ENCODE measurements at regions not wholly inside any gene's neighbourhood (a gene's known extent, or its start where the extent isn't known, plus 50 kb on each side); places are given as distances from the start of the nearest gene placed in this dataset.

DNA sequence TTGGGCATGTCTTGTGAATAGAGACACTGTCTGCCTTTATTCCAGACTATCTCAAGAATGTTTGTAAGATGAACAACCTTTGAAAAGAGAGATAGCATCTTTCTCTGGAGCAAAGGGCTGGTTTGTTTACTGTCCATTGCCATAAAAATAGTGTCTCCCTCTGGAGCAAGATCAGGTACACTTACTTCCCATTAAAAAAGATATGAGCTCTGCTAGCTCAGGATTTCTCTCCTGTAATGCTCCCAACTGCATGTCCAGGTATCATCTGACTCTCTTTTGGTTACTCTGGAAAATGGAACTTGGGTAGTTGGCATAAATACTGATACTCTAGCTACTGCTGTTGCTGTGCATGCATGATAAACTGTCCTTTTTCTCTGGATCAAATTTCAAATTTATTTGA, 381.1 kb downstream of the TFEC start:
- no peak for DNase-seq
- Histone ChIP-seq H3K9ac (ENCODE audit: extremely low read depth, low read length, poor library complexity, severe bottlenecking) (no peak overlapping the region), H3K4me3 (ENCODE audit: low read length) (no peak overlapping the region), H3K9me3 (ENCODE audit: control insufficient read depth, low read length) (no peaks in the 10 kb centered on the region), H3K36me3 (ENCODE audit: control insufficient read depth, insufficient read depth, low read length) (no peaks in the 10 kb centered on the region), H3K27ac (ENCODE audit: low read depth, low read length) (no peak overlapping the region), H3K27me3 (ENCODE audit: control insufficient read depth, insufficient read depth, low read length, poor library complexity, severe bottlenecking) (no peaks in the 10 kb centered on the region), H3K4me1 (ENCODE audit: control insufficient read depth, insufficient read depth, low read length) (no peaks in the 10 kb centered on the region)
- H3K9me3 Mint-ChIP-seq: peaks cover 4% of the 10 kb centered on the region
- H3K4me1 Mint-ChIP-seq: no peaks in the 10 kb centered on the region
- H3K36me3 Mint-ChIP-seq (ENCODE audit: low read depth): no peaks in the 10 kb centered on the region
- no peak overlapping the region for H3K27ac Mint-ChIP-seq
- H3K27me3 Mint-ChIP-seq (ENCODE audit: insufficient read depth): no peaks in the 10 kb centered on the region
- H3K4me3 Mint-ChIP-seq: no peak overlapping the region
- TF ChIP-seq, protein P1, sequence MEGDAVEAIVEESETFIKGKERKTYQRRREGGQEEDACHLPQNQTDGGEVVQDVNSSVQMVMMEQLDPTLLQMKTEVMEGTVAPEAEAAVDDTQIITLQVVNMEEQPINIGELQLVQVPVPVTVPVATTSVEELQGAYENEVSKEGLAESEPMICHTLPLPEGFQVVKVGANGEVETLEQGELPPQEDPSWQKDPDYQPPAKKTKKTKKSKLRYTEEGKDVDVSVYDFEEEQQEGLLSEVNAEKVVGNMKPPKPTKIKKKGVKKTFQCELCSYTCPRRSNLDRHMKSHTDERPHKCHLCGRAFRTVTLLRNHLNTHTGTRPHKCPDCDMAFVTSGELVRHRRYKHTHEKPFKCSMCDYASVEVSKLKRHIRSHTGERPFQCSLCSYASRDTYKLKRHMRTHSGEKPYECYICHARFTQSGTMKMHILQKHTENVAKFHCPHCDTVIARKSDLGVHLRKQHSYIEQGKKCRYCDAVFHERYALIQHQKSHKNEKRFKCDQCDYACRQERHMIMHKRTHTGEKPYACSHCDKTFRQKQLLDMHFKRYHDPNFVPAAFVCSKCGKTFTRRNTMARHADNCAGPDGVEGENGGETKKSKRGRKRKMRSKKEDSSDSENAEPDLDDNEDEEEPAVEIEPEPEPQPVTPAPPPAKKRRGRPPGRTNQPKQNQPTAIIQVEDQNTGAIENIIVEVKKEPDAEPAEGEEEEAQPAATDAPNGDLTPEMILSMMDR (conservative IDR thresholded peaks at IDR 0.05): no peak

DNA sequence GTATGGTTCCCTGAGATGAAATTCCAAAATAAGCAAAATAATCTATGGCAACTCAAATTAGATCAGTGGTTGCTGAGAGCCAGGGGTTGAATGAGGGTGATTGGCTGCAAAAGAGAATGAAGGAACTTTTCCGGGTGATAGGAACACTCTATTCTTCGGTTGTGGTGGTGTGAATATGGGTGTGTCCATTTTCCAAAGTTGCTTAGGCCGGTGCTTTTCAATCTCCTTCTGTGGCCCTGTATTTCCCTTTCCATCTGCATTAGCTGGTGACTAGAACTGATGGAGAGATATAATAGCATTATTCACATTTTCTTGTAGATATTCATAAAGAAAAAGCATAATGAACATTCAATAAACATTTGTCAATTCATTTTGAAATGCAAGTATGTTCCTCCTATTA, 382.9 kb downstream of the TFEC start:
- Histone ChIP-seq H3K27me3 (ENCODE audit: control insufficient read depth, insufficient read depth, low read length, poor library complexity, severe bottlenecking) (no peaks in the 10 kb centered on the region), H3K4me1 (ENCODE audit: control insufficient read depth, insufficient read depth, low read length) (no peaks in the 10 kb centered on the region), H3K9me3 (ENCODE audit: control insufficient read depth, low read length) (no peaks in the 10 kb centered on the region), H3K36me3 (ENCODE audit: control insufficient read depth, insufficient read depth, low read length) (no peaks in the 10 kb centered on the region), H3K9ac (ENCODE audit: extremely low read depth, low read length, poor library complexity, severe bottlenecking) (no peak overlapping the region), H3K4me3 (ENCODE audit: low read length) (no peak overlapping the region), H3K27ac (ENCODE audit: low read depth, low read length) (no peak overlapping the region)
- H3K27me3 Mint-ChIP-seq (ENCODE audit: insufficient read depth): no peaks in the 10 kb centered on the region
- DNase-seq: no peak
- H3K4me1 Mint-ChIP-seq: no peaks in the 10 kb centered on the region
- H3K36me3 Mint-ChIP-seq (ENCODE audit: low read depth): no peaks in the 10 kb centered on the region
- peaks cover 4% of the 10 kb centered on the region for H3K9me3 Mint-ChIP-seq
- no peak overlapping the region for H3K27ac Mint-ChIP-seq
- 100% methylated on average over 1 to 2 of the region's 3 CpGs for WGBS, 2 experiments (ENCODE audit: insufficient coverage in 1 of 2, insufficient read length in 1 of 2)
- TF ChIP-seq, protein P1 (conservative IDR thresholded peaks at IDR 0.05): no peak
- H3K4me3 Mint-ChIP-seq: no peak overlapping the region

DNA sequence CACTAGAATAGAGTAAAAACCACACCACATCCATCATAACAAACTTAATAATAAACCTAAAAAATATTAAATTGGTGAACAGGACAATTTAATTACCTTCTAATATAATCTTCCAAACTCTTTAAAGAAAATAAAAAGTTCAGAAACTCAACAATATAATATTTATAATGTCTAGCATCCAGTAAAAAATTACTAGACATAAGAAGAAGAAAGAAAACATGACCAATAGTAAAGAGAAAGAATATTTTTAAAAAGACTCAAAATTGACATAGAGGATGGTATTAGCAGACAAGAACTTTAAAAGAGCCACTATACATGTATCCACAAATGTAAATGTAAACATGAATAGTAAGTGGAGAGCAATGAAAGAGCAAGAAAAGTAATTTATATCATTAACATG, 388.4 kb downstream of the TFEC start:
- H3K4me1 ChIP-seq (ENCODE audit: control insufficient read depth, insufficient read depth, low read length): no peaks in the 10 kb centered on the region
- no peaks in the 10 kb centered on the region for H3K4me1 Mint-ChIP-seq
- H3K36me3 Mint-ChIP-seq (ENCODE audit: low read depth): no peaks in the 10 kb centered on the region
- H3K27me3 Mint-ChIP-seq (ENCODE audit: insufficient read depth): no peaks in the 10 kb centered on the region
- H3K27ac ChIP-seq (ENCODE audit: low read depth, low read length): no peak overlapping the region
- H3K27ac Mint-ChIP-seq: no peak overlapping the region
- H3K27me3 ChIP-seq (ENCODE audit: control insufficient read depth, insufficient read depth, low read length, poor library complexity, severe bottlenecking): no peaks in the 10 kb centered on the region
- no peak overlapping the region for H3K9ac ChIP-seq (ENCODE audit: extremely low read depth, low read length, poor library complexity, severe bottlenecking)
- no peaks in the 10 kb centered on the region for H3K9me3 ChIP-seq (ENCODE audit: control insufficient read depth, low read length)
- no peaks in the 10 kb centered on the region for H3K36me3 ChIP-seq (ENCODE audit: control insufficient read depth, insufficient read depth, low read length)
- H3K9me3 Mint-ChIP-seq: no peaks in the 10 kb centered on the region
- DNase-seq: no peak
- no peak overlapping the region for H3K4me3 ChIP-seq (ENCODE audit: low read length)
- TF ChIP-seq, protein P1 (conservative IDR thresholded peaks at IDR 0.05): no peak
- no peak overlapping the region for H3K4me3 Mint-ChIP-seq

Measured in endodermal cell (in vitro differentiated cells).